H9 (cell line): ENCODE measurements at regions not wholly inside any gene's neighbourhood (a gene's known extent, or its start where the extent isn't known, plus 50 kb on each side); places are given as distances from the start of the nearest gene placed in this dataset.
"Not testable (repeated sequence)": the region's sequence is repeated elsewhere in the genome, so short reads cannot be mapped to it uniquely, and the experiment has no call there.

Experiments used
- DNase-seq: peaks from one replicate; pipeline ENCODE4 v3.0.0-alpha.2; 2017
- H2AFZ ChIP-seq: one replicate; pipeline ENCODE4 v1.6.1; 2013; ENCODE audit warnings: mild to moderate bottlenecking, low read length, control low read depth, moderate library complexity
- H2AK5ac ChIP-seq: 2 replicates; pipeline ENCODE4 v1.6.1; 2013; ENCODE audit warnings: low read length, control low read depth, mixed read lengths; ENCODE audit not compliant: insufficient read length
- H2BK120ac ChIP-seq: one replicate; pipeline ENCODE4 v1.6.1; 2013; ENCODE audit warnings: low read depth, mild to moderate bottlenecking, low read length, control low read depth, inconsistent platforms; ENCODE audit not compliant: poor library complexity, severe bottlenecking
- H2BK12ac ChIP-seq: 2 replicates; pipeline ENCODE4 v1.6.1; 2013; ENCODE audit warnings: low read length, control low read depth, mixed read lengths, low read depth; ENCODE audit not compliant: insufficient read length
- H2BK15ac ChIP-seq: 2 replicates; pipeline ENCODE4 v1.6.1; 2013; ENCODE audit warnings: low read depth, low read length, control low read depth
- H2BK20ac ChIP-seq: one replicate; pipeline ENCODE4 v1.6.1; 2013; ENCODE audit warnings: low read depth, mild to moderate bottlenecking, low read length, control low read depth, inconsistent platforms; ENCODE audit not compliant: poor library complexity, severe bottlenecking
- H2BK5ac ChIP-seq: 2 replicates; pipeline ENCODE4 v1.6.1; 2013; ENCODE audit warnings: low read length, control low read depth, mixed read lengths; ENCODE audit not compliant: insufficient read length
- H3K14ac ChIP-seq: 2 replicates; pipeline ENCODE4 v1.6.1; 2013; ENCODE audit warnings: low read length, control low read depth; ENCODE audit not compliant: insufficient read depth
- H3K18ac ChIP-seq: 2 replicates; pipeline ENCODE4 v1.6.1; 2013; ENCODE audit warnings: low read depth, mild to moderate bottlenecking, mixed read lengths, low read length, control low read depth; ENCODE audit not compliant: insufficient read length
- H3K23ac ChIP-seq: 2 replicates; pipeline ENCODE4 v1.6.1; 2013; ENCODE audit warnings: low read length, control low read depth, mixed read lengths, low read depth; ENCODE audit not compliant: insufficient read length
- H3K23me2 ChIP-seq: 2 replicates; pipeline ENCODE4 v1.6.1; 2013; ENCODE audit warnings: low read depth, mild to moderate bottlenecking, mixed read lengths, low read length, control low read depth; ENCODE audit not compliant: insufficient read length, poor library complexity, severe bottlenecking
- H3K27ac ChIP-seq: 2 replicates; pipeline ENCODE4 v1.5.1; 2013; ENCODE audit warnings: low read length, control low read depth, mixed read lengths, low read depth; ENCODE audit not compliant: insufficient read length
- H3K27me3 ChIP-seq: 2 replicates; pipeline ENCODE4 v1.6.1; 2013; ENCODE audit warnings: low read length, control low read depth, inconsistent platforms; ENCODE audit not compliant: insufficient read depth
- H3K4ac ChIP-seq: 2 replicates; pipeline ENCODE4 v1.6.1; 2013; ENCODE audit warnings: low read depth, mild to moderate bottlenecking, control low read depth, inconsistent platforms, low read length, moderate library complexity
- H3K4me1 ChIP-seq: 2 replicates; pipeline ENCODE4 v1.6.1; 2013; ENCODE audit warnings: low read length, control low read depth, inconsistent platforms; ENCODE audit not compliant: insufficient read depth
- H3K4me2 ChIP-seq: 2 replicates; pipeline ENCODE4 v1.6.1; 2013; ENCODE audit warnings: low read length, control low read depth, mixed read lengths; ENCODE audit not compliant: insufficient read length, insufficient read depth
- H3K56ac ChIP-seq: 2 replicates; pipeline ENCODE4 v1.6.1; 2013; ENCODE audit warnings: low read depth, mild to moderate bottlenecking, mixed read lengths, low read length, control low read depth; ENCODE audit not compliant: insufficient read length
- H3K79me1 ChIP-seq: 2 replicates; pipeline ENCODE4 v1.6.1; 2013; ENCODE audit warnings: low read depth, mild to moderate bottlenecking, moderate library complexity, low read length, control low read depth, inconsistent platforms; ENCODE audit not compliant: insufficient read depth, poor library complexity, severe bottlenecking
- H3K79me2 ChIP-seq: 2 replicates; pipeline ENCODE4 v1.6.1; 2013; ENCODE audit warnings: low read length, control low read depth, inconsistent platforms; ENCODE audit not compliant: insufficient read depth
- H3K9ac ChIP-seq: 2 replicates; pipeline ENCODE4 v1.6.1; 2013; ENCODE audit warnings: low read length, control low read depth, mixed read lengths; ENCODE audit not compliant: insufficient read length; ENCODE audit errors: extremely low read depth
- H3K9me3 ChIP-seq: one replicate; pipeline ENCODE4 v1.6.1; 2013; ENCODE audit warnings: low read depth, low read length, inconsistent platforms; ENCODE audit not compliant: control insufficient read depth
- H3T11ph ChIP-seq: one replicate; pipeline ENCODE4 v1.6.1; 2013; ENCODE audit warnings: mild to moderate bottlenecking, low read length, control low read depth, inconsistent platforms
- H4K20me1 ChIP-seq: one replicate; pipeline ENCODE4 v1.6.1; 2013; ENCODE audit not compliant: control insufficient read depth, insufficient read length, insufficient read depth
- H4K5ac ChIP-seq: 2 replicates; pipeline ENCODE4 v1.6.1; 2013; ENCODE audit warnings: low read depth, mild to moderate bottlenecking, mixed read lengths, low read length, control low read depth; ENCODE audit not compliant: insufficient read length
- H4K8ac ChIP-seq: replicated peaks from 2 replicates; pipeline ENCODE4 v1.6.1; 2013; ENCODE audit warnings: low read length, control low read depth, mixed read lengths, low read depth; ENCODE audit not compliant: insufficient read length
- H4K91ac ChIP-seq: 2 replicates; pipeline ENCODE4 v1.6.1; 2013; ENCODE audit warnings: low read depth, mild to moderate bottlenecking, moderate library complexity, mixed read lengths, low read length, control low read depth; ENCODE audit not compliant: insufficient read length
- H3K27ac Mint-ChIP-seq, 3 experiments: 2 replicates in 2 of 3; 3 replicates in 1 of 3; pipeline ENCODE4 v1.8.0; 2020 to 2021; ENCODE audit warnings: mixed read lengths in 3 of 3, mild to moderate bottlenecking in 1 of 3, moderate library complexity in 1 of 3
- H3K27me3 Mint-ChIP-seq: 2 replicates; pipeline ENCODE4 v1.8.0; 2021; ENCODE audit warnings: low read depth, mild to moderate bottlenecking, moderate library complexity, mixed read lengths
- H3K36me3 Mint-ChIP-seq, 3 experiments: 2 replicates in 2 of 3; 3 replicates in 1 of 3; pipeline ENCODE4 v1.8.0; 2020 to 2021; ENCODE audit warnings: low read depth in 3 of 3, mixed read lengths in 3 of 3; ENCODE audit not compliant: insufficient read depth in 1 of 3
- H3K4me1 Mint-ChIP-seq, 2 experiments: 2 replicates each; pipeline ENCODE4 v1.8.0; 2020; ENCODE audit warnings: mixed read lengths in 2 of 2
- H3K4me3 Mint-ChIP-seq, 2 experiments: 2 replicates in 1 of 2; 3 replicates in 1 of 2; pipeline ENCODE4 v1.8.0; 2020 to 2021; ENCODE audit warnings: mild to moderate bottlenecking in 2 of 2, mixed read lengths in 2 of 2, moderate library complexity in 1 of 2
- H3K9me3 Mint-ChIP-seq, 2 experiments: 2 replicates in 1 of 2; 3 replicates in 1 of 2; pipeline ENCODE4 v1.8.0; 2020; ENCODE audit warnings: mild to moderate bottlenecking in 2 of 2, mixed read lengths in 2 of 2, moderate library complexity in 1 of 2
- WGBS: extraction: QIAGEN DNeasy Blood & Tissue Kit; methylation state at CpG from one replicate; pipeline ENCODE4 v1.1.7; 2013; ENCODE audit warnings: missing lambda C conversion rate, low lambda C conversion rate, mixed read lengths; ENCODE audit not compliant: insufficient read length; ENCODE audit errors: extremely low coverage; 5-methylcytosine and 5-hydroxymethylcytosine counted together

DNA sequence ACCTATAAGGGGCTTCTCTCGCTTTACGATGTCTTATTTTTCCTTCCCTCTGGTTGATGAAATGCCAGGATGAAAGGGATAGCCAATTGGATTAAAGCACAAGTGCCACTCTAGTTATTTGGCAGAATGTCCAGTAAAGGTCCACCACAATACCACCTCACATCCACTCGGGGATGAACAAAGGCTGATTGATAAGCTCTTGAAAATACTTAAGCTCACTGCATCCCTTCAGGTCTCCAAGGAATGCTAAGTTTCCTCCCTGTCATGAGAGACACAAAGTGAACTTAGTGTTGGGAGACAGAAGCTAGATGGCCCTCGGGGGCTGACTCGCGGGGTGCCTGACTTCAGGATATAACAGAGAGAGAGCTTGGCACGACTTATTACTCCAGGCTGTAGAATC, 185.9 kb upstream of the ZNF644 start:
- H3K56ac ChIP-seq, H4K20me1 ChIP-seq, H4K5ac ChIP-seq, H3K4me2 ChIP-seq, H3K4me1 ChIP-seq, H2AK5ac ChIP-seq, H3K27ac Mint-ChIP-seq, H3K36me3 Mint-ChIP-seq, H2BK5ac ChIP-seq, H3K27ac ChIP-seq, H2BK15ac ChIP-seq, H3K23ac ChIP-seq, H3K14ac ChIP-seq, H3K27me3 Mint-ChIP-seq, H3K9me3 Mint-ChIP-seq, H3K9ac ChIP-seq, H2BK12ac ChIP-seq, H2AFZ ChIP-seq, H2BK120ac ChIP-seq, H4K91ac ChIP-seq, H3T11ph ChIP-seq, H3K4ac ChIP-seq, DNase-seq, H3K4me3 Mint-ChIP-seq, H2BK20ac ChIP-seq, H3K79me1 ChIP-seq, H3K23me2 ChIP-seq, H4K8ac ChIP-seq, H3K27me3 ChIP-seq, H3K9me3 ChIP-seq, H3K79me2 ChIP-seq, H3K4me1 Mint-ChIP-seq, H3K18ac ChIP-seq: not testable (repeated sequence)
- no CpG with 5 or more reads among the region's 7 CpGs for whole genome bisulfite sequencing

DNA sequence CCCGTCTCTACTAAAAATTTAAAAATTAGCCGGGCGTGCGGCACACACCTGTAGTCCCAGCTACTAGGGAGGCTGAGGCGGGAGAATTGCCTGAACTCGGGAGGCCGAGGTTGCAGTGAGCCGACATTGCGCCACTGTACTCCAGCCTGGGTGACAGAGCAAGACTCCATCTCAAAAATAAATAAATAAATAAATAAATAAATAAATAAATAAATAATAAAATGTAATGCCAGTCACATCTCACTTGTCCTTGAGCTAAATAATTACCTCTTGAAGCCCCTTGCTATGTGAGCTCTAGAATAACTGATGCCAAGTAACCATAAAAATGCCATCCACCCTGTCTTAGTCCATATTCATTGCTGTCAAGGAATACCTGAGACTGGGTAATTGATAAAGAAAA, 182.3 kb upstream of the ZNF644 start:
- not testable (repeated sequence) for H3K4me3 Mint-ChIP-seq, H4K91ac ChIP-seq, H2BK5ac ChIP-seq, H3K9ac ChIP-seq, H3K9me3 Mint-ChIP-seq, H3K18ac ChIP-seq, H3K23ac ChIP-seq, H3K36me3 Mint-ChIP-seq, H3K27ac ChIP-seq, H2BK20ac ChIP-seq, H3K27me3 ChIP-seq, H3T11ph ChIP-seq, H3K27ac Mint-ChIP-seq, H2BK12ac ChIP-seq, H3K4ac ChIP-seq, H3K4me1 ChIP-seq, H3K4me2 ChIP-seq, H4K5ac ChIP-seq, H2BK15ac ChIP-seq, H3K9me3 ChIP-seq, H3K23me2 ChIP-seq, H4K20me1 ChIP-seq, H4K8ac ChIP-seq, H3K56ac ChIP-seq, H2AFZ ChIP-seq, DNase-seq, H3K79me2 ChIP-seq, H3K27me3 Mint-ChIP-seq, H2AK5ac ChIP-seq, H3K79me1 ChIP-seq, H3K14ac ChIP-seq, H2BK120ac ChIP-seq
- no CpG with 5 or more reads among the region's 9 CpGs for WGBS
- H3K4me1 Mint-ChIP-seq: peaks cover 13 to 16% of the 10 kb centered on the region in 2 experiments
